OCI-LY1 (cell line): ENCODE measurements at regions not wholly inside any gene's neighbourhood (a gene's known extent, or its start where the extent isn't known, plus 50 kb on each side); places are given as distances from the start of the nearest gene placed in this dataset.

Source experiments
- H2AFZ ChIP-seq: fragments of 200-600 bp; sonication (generic), shearing (Covaris generic); 2 replicates; pipeline ENCODE4 v1.6.0; 2014; ENCODE audit warnings: antibody characterized with exemption, mild to moderate bottlenecking, low read length
- H3F3A ChIP-seq: fragments of 200-600 bp; sonication (generic), shearing (Covaris generic); 2 replicates; pipeline ENCODE4 v1.6.0; 2014; ENCODE audit warnings: mild to moderate bottlenecking, antibody characterized with exemption, low read length, moderate library complexity; ENCODE audit not compliant: insufficient read depth
- H3K27ac ChIP-seq: fragments of 200-600 bp; sonication (generic); 2 replicates; pipeline ENCODE4 v1.5.1; 2014; ENCODE audit warnings: low read length, mixed run types, mild to moderate bottlenecking, low read depth; ENCODE audit not compliant: poor library complexity, severe bottlenecking
- H3K27me3 ChIP-seq: fragments of 200-600 bp; sonication (generic); 2 replicates; pipeline ENCODE4 v1.6.0; 2014; ENCODE audit warnings: antibody characterized with exemption, mild to moderate bottlenecking, low read length, moderate library complexity; ENCODE audit not compliant: insufficient read depth
- H3K36me3 ChIP-seq: fragments of 200-600 bp; sonication (generic); 2 replicates; pipeline ENCODE4 v1.6.1; 2014; ENCODE audit warnings: mild to moderate bottlenecking, antibody characterized with exemption, low read length, moderate library complexity, mixed read lengths; ENCODE audit not compliant: insufficient read depth
- H3K4me1 ChIP-seq: fragments of 200-600 bp; sonication (generic); 2 replicates; pipeline ENCODE4 v1.5.1; 2014; ENCODE audit warnings: mild to moderate bottlenecking, low read length, moderate library complexity; ENCODE audit not compliant: insufficient read depth, severe bottlenecking
- H3K4me2 ChIP-seq: fragments of 200-600 bp; sonication (generic), shearing (Covaris generic); 2 replicates; pipeline ENCODE4 v1.6.1; 2014; ENCODE audit warnings: low read length
- H3K4me3 ChIP-seq: fragments of 200-600 bp; sonication (generic); 2 replicates; pipeline ENCODE4 v1.5.1; 2014; ENCODE audit warnings: low read length, low read depth, mild to moderate bottlenecking, mixed read lengths; ENCODE audit not compliant: poor library complexity, severe bottlenecking
- H3K79me2 ChIP-seq: fragments of 200-600 bp; shearing (Covaris generic); 2 replicates; pipeline ENCODE4 v1.6.1; 2016; ENCODE audit warnings: mixed run types, low read length, mixed read lengths; ENCODE audit not compliant: insufficient read depth
- H3K9ac ChIP-seq: fragments of 200-600 bp; sonication (generic), shearing (Covaris generic); 2 replicates; pipeline ENCODE4 v1.6.1; 2014; ENCODE audit warnings: mild to moderate bottlenecking, low read length, mixed read lengths
- H3K9me2 ChIP-seq: fragments of 200-600 bp; sonication (generic), shearing (Covaris generic); 2 replicates; pipeline ENCODE4 v1.6.1; 2014; ENCODE audit warnings: low read depth, mild to moderate bottlenecking, low read length, mixed read lengths
- H3K9me3 ChIP-seq: fragments of 200-600 bp; shearing (Covaris generic); 2 replicates; pipeline ENCODE4 v1.6.1; 2014; ENCODE audit warnings: low read length, mixed read lengths
- H4K20me1 ChIP-seq: fragments of 200-600 bp; sonication (generic), shearing (Covaris generic); 2 replicates; pipeline ENCODE4 v1.6.0; 2016; ENCODE audit warnings: mild to moderate bottlenecking, low read length; ENCODE audit not compliant: insufficient read depth
- EZH2 ChIP-seq: fragments of 200-600 bp; sonication (generic), shearing (Covaris generic); IDR thresholded peaks from 2 replicates; pipeline ENCODE4 v1.8.0; 2017; ENCODE audit warnings: borderline replicate concordance, mixed run types, mild to moderate bottlenecking, antibody characterized with exemption, low read length, moderate library complexity, mixed read lengths
- TF ChIP-seq, protein P1 (sequence below): fragments of 200-600 bp; sonication (generic), shearing (Covaris generic); IDR thresholded peaks from 2 replicates; pipeline ENCODE4 v1.5.1; 2017; ENCODE audit warnings: mild to moderate bottlenecking, antibody characterized with exemption, low read length, moderate library complexity, mixed read lengths

DNA sequence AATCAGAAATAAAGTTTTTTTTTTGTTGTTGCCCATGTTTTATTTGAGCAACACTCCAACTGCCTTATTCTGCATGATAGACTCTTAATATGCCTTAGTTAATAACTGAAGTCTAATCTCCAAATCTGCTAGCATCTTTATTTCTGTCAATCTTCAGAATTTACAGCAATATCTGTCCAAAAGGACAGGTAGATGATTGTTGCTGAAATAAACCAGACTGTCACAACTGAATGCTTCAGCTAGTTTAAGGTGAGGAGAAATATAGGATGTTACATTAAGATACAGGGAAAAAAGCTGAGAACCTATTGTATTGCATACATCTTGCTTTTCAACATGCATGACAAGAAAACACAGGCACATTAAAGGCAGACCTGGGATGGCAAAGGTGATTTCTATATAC, 204.3 kb downstream of the SLITRK1 start:
- H3F3A ChIP-seq, result no peaks in the 10 kb centered on the region
- H3K79me2 ChIP-seq, result no peaks in the 10 kb centered on the region
- no peak overlapping the region for H3K9ac ChIP-seq
- H3K9me3 ChIP-seq, result no peaks in the 10 kb centered on the region
- H3K27ac ChIP-seq, result no peak overlapping the region
- H4K20me1 ChIP-seq, result no peaks in the 10 kb centered on the region
- H2AFZ ChIP-seq, result no peak overlapping the region
- H3K36me3 ChIP-seq, result no peaks in the 10 kb centered on the region
- no peaks in the 10 kb centered on the region for H3K9me2 ChIP-seq
- TF ChIP-seq EZH2, result no peak
- TF ChIP-seq, protein P1, sequence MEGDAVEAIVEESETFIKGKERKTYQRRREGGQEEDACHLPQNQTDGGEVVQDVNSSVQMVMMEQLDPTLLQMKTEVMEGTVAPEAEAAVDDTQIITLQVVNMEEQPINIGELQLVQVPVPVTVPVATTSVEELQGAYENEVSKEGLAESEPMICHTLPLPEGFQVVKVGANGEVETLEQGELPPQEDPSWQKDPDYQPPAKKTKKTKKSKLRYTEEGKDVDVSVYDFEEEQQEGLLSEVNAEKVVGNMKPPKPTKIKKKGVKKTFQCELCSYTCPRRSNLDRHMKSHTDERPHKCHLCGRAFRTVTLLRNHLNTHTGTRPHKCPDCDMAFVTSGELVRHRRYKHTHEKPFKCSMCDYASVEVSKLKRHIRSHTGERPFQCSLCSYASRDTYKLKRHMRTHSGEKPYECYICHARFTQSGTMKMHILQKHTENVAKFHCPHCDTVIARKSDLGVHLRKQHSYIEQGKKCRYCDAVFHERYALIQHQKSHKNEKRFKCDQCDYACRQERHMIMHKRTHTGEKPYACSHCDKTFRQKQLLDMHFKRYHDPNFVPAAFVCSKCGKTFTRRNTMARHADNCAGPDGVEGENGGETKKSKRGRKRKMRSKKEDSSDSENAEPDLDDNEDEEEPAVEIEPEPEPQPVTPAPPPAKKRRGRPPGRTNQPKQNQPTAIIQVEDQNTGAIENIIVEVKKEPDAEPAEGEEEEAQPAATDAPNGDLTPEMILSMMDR, result no peak
- no peaks in the 10 kb centered on the region for H3K27me3 ChIP-seq
- H3K4me2 ChIP-seq, result no peak overlapping the region
- no peaks in the 10 kb centered on the region for H3K4me1 ChIP-seq
- no peak overlapping the region for H3K4me3 ChIP-seq

DNA sequence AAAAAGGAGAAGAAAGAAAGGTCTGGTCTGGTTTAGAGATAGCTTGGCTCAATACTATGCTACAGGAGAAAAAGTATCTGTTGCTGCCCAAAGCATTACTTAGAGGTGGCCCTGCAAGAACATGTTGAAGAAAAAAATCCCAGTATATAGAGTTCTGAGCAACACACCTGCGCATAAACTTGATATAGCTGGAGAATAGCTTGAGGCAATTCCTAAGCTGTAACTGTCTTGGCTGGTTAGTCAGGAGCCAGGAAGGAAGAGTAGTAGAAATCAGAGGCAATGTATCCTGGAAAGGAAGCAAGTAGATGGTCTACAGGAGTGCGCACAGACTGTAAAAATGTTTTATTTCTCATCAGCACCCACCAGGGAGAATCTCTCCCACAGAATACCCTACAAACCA, 209.7 kb downstream of the SLITRK1 start:
- Histone ChIP-seq H3K9ac (no peak overlapping the region), H2AFZ (no peak overlapping the region), H3K4me3 (no peak overlapping the region), H3F3A (no peaks in the 10 kb centered on the region), H3K9me2 (no peaks in the 10 kb centered on the region), H3K9me3 (no peaks in the 10 kb centered on the region), H3K79me2 (no peaks in the 10 kb centered on the region), H4K20me1 (no peaks in the 10 kb centered on the region), H3K27me3 (no peaks in the 10 kb centered on the region), H3K27ac (no peak overlapping the region), H3K4me1 (no peaks in the 10 kb centered on the region), H3K36me3 (no peaks in the 10 kb centered on the region), H3K4me2 (no peak overlapping the region)
- TF ChIP-seq, protein P1, result no peak
- TF ChIP-seq EZH2, result no peak

DNA sequence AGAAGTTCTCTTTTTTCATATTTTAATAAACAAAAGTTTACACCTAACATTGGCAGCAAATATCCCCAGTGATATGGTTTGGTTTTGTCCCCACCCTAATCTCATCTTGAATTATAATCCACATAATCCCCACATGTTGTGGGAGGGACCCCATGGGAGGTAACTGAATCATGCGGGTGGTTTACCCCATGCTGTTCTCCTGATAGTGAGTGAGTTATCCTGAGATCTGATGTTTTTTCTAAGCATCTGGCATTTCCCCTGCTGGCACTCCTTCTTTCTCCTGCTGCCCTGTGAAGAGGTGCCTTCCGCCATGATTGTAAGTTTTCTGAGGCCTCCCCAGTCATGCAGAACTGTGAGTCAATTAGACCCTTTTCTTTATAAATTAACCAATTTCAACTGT, 214.7 kb downstream of the SLITRK1 start:
- Histone ChIP-seq H3K9me2 (no peaks in the 10 kb centered on the region; the same call in 1 of the 2 replicates), H3K36me3 (no peaks in the 10 kb centered on the region), H3K79me2 (no peaks in the 10 kb centered on the region), H4K20me1 (no peaks in the 10 kb centered on the region), H3K9ac (no peak overlapping the region), H3K9me3 (no peaks in the 10 kb centered on the region), H3K27ac (no peak overlapping the region), H2AFZ (no peak overlapping the region), H3K27me3 (no peaks in the 10 kb centered on the region), H3F3A (no peaks in the 10 kb centered on the region), H3K4me1 (no peaks in the 10 kb centered on the region), H3K4me2 (no peak overlapping the region), H3K4me3 (no peak overlapping the region)
- TF ChIP-seq EZH2, result no peak
- TF ChIP-seq, protein P1, result no peak
